NCI-H1105 (cell line): ENCODE measurements at regions not wholly inside any gene's neighbourhood (a gene's known extent, or its start where the extent isn't known, plus 50 kb on each side); places are given as distances from the start of the nearest gene placed in this dataset.

Experiments
- DNase-seq: peaks from one replicate; lab custom pipeline; 2025; lab: John Stamatoyannopoulos, UW

GRCh38 chr6:102623201-102623600 lies 1229.7 kb downstream of the GRIK2 start:
- DNase-seq, result no peak

- DNase-seq, result peak; percentile 31
Observed at GRCh38 chr6:102619585-102619984, 1226.1 kb downstream of the GRIK2 start.

- DNase-seq, result no peak
Observed at GRCh38 chr6:102582569-102582968, 1189.1 kb downstream of the GRIK2 start.

- no peak for DNase-seq
Observed at GRCh38 chr6:102581378-102582124, 1188.0 kb downstream of the GRIK2 start.

- no peak for DNase-seq
Observed at GRCh38 chr6:102571236-102571908, 1177.9 kb downstream of the GRIK2 start.

GRCh38 chr6:102562713-102563112 lies 1169.2 kb downstream of the GRIK2 start:
- no peak for DNase-seq

- DNase-seq, result no peak
Observed at GRCh38 chr6:102553214-102553613, 1159.7 kb downstream of the GRIK2 start.

- no peak for DNase-seq
Observed at GRCh38 chr6:102549221-102549874, 1155.8 kb downstream of the GRIK2 start.

GRCh38 chr6:102525336-102525735 lies 1131.8 kb downstream of the GRIK2 start:
- DNase-seq, result no peak

- DNase-seq, result no peak
Observed at GRCh38 chr6:102520966-102521365, 1127.5 kb downstream of the GRIK2 start.

- DNase-seq, result no peak
Observed at GRCh38 chr6:102517506-102517905, 1124.0 kb downstream of the GRIK2 start.

- no peak for DNase-seq
Observed at GRCh38 chr6:102501615-102502014, 1108.1 kb downstream of the GRIK2 start.

- no peak for DNase-seq
Observed at GRCh38 chr6:102494808-102495207, 1101.3 kb downstream of the GRIK2 start.

- DNase-seq, result no peak
Observed at GRCh38 chr6:102493485-102493884, 1100.0 kb downstream of the GRIK2 start.

- no peak for DNase-seq
Observed at GRCh38 chr6:102488729-102489128, 1095.2 kb downstream of the GRIK2 start.

- no peak for DNase-seq
Observed at GRCh38 chr6:102485480-102485879, 1092.0 kb downstream of the GRIK2 start.

GRCh38 chr6:102474041-102474807 lies 1080.7 kb downstream of the GRIK2 start:
- no peak for DNase-seq

GRCh38 chr6:102458990-102459389 lies 1065.5 kb downstream of the GRIK2 start:
- no peak for DNase-seq

GRCh38 chr6:102438171-102438570 lies 1044.7 kb downstream of the GRIK2 start:
- no peak for DNase-seq

- no peak for DNase-seq
Observed at GRCh38 chr6:102417368-102417998, 1024.0 kb downstream of the GRIK2 start.

- DNase-seq, result no peak
Observed at GRCh38 chr6:102415891-102416290, 1022.4 kb downstream of the GRIK2 start.

- no peak for DNase-seq
Observed at GRCh38 chr6:102411796-102412195, 1018.3 kb downstream of the GRIK2 start.
